ENCODE measurements at regions not wholly inside any gene's neighbourhood (a gene's known extent, or its start where the extent isn't known, plus 50 kb on each side); places are given as distances from the start of the nearest gene placed in this dataset.

DNA sequence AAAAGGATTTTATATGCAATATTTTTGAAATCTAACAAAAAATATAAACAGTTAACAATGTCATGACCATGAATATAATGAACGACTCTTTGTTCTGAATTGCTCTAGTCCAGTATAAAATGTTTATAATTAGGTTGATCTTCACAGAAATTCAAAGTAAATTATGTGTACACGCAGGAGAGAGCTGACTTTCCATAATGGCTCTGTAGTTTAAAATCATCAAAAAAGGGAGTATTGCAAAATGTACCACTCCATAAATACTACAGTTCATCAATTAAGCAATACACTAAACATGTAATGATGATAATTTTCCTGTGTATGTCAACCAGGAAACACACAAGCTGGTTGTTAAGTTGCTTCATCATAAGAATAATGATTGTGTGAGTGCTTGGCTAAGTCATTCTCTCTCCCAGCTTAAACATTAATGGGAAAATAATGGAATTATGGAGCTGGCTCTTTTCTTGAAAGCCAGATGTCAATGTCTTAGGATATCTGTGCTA is 189.5 kb upstream of the PLEKHG7 start:
- Histone ChIP-seq H3K4me3 (ENCODE audit: severe bottlenecking) (no peak overlapping the region), H3K27ac (ENCODE audit: poor library complexity, severe bottlenecking) (no peak overlapping the region), H3K27me3 (ENCODE audit: insufficient read depth, poor library complexity, severe bottlenecking) (no peaks in the 10 kb centered on the region), H3K9me3 (ENCODE audit: severe bottlenecking) (no peaks in the 10 kb centered on the region), H3K36me3 (ENCODE audit: low read depth) (no peaks in the 10 kb centered on the region), H3K4me1 (ENCODE audit: insufficient read depth, poor library complexity, severe bottlenecking) (peaks cover 10% of the 10 kb centered on the region)
- ATAC-seq (ENCODE audit: low read depth), result no peak
- no peak for DNase-seq (ENCODE audit: low spot score)
- TF ChIP-seq CTCF (IDR thresholded peaks at IDR 0.05; ENCODE audit: poor library complexity, severe bottlenecking), result no peak

- H3K27me3 ChIP-seq (ENCODE audit: insufficient read depth, poor library complexity, severe bottlenecking), result no peaks in the 10 kb centered on the region
- H3K27ac ChIP-seq (ENCODE audit: poor library complexity, severe bottlenecking), result no peak overlapping the region
- TF ChIP-seq CTCF (IDR thresholded peaks at IDR 0.05; ENCODE audit: poor library complexity, severe bottlenecking), result no peak
- no peaks in the 10 kb centered on the region for H3K9me3 ChIP-seq (ENCODE audit: severe bottlenecking)
- no peaks in the 10 kb centered on the region for H3K36me3 ChIP-seq (ENCODE audit: low read depth)
- H3K4me1 ChIP-seq (ENCODE audit: insufficient read depth, poor library complexity, severe bottlenecking), result peaks cover 10% of the 10 kb centered on the region
- ATAC-seq (ENCODE audit: low read depth) (no peak), DNase-seq (ENCODE audit: low spot score) (no peak)
- H3K4me3 ChIP-seq (ENCODE audit: severe bottlenecking), result no peak overlapping the region
Measured at GRCh38 chr12:92511786-92512185, 191.0 kb upstream of the PLEKHG7 start.

DNA sequence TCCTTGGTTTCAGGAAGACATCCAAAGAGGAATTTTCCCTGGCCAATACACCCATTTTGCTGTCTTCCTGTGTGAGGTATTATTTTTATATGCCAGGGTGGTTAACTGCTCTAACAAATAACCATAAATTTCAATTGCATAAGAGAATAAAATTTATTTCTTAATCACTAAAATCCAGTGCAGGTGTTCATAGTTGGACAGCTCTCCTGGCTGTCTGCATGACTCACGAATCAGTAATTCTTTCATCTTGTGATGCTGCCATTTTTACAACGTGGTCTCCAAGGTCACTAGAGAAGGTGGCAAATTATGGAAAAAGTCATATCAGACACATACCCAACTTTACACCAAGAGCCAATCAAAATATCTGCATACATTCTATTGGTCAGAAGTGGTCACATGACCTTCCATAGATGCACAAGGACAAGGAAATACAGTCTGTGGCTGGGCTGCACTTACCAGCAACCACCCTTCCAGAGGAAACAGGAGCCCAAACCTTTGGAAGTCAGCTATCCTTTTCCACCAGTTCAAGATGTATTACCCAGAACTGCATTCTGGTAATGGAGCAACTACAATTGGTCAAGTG is 193.5 kb upstream of the PLEKHG7 start:
- H3K4me1 ChIP-seq (ENCODE audit: insufficient read depth, poor library complexity, severe bottlenecking), result peaks cover 3% of the 10 kb centered on the region
- no peaks in the 10 kb centered on the region for H3K27me3 ChIP-seq (ENCODE audit: insufficient read depth, poor library complexity, severe bottlenecking)
- H3K27ac ChIP-seq (ENCODE audit: poor library complexity, severe bottlenecking), result peak overlapping the region; percentile 21
- TF ChIP-seq CTCF (IDR thresholded peaks at IDR 0.05; ENCODE audit: poor library complexity, severe bottlenecking), result no peak
- no peaks in the 10 kb centered on the region for H3K9me3 ChIP-seq (ENCODE audit: severe bottlenecking)
- ATAC-seq (ENCODE audit: low read depth) (peak; percentile 69), DNase-seq (ENCODE audit: low spot score) (no peak)
- no peaks in the 10 kb centered on the region for H3K36me3 ChIP-seq (ENCODE audit: low read depth)
- no peak overlapping the region for H3K4me3 ChIP-seq (ENCODE audit: severe bottlenecking)

DNA sequence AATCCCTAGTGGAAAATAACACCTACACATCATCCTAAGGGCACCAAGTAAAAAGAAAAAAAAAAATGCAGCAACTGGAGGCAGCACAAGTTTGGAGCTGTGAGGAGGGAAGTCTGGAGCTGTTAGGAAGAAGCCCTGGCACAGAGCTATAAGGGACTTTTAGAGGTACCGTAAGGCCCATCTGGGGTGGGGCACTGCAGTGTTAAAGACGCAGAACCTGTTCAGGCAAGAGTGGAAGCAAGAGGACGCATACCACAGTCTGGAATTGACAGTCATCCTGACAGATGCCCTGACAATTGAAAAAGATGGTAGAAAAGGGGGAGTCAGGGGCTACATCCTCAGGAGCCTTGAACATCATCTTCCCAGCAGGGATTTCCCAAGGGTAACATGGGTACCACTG is 195.9 kb upstream of the PLEKHG7 start:
- Histone ChIP-seq H3K36me3 (ENCODE audit: low read depth) (no peaks in the 10 kb centered on the region), H3K27ac (ENCODE audit: poor library complexity, severe bottlenecking) (no peak overlapping the region)
- 0 out of 3 replicates have a peak, but pooled peaks have one; percentile 25 for ATAC-seq (ENCODE audit: low read depth)

More for the DNA sequence above, 195.9 kb upstream of the PLEKHG7 start:
- no peaks in the 10 kb centered on the region for H3K27me3 ChIP-seq (ENCODE audit: insufficient read depth, poor library complexity, severe bottlenecking)
- DNase-seq (ENCODE audit: low spot score), result no peak
- no peaks in the 10 kb centered on the region for H3K9me3 ChIP-seq (ENCODE audit: severe bottlenecking)
- peaks cover 3% of the 10 kb centered on the region for H3K4me1 ChIP-seq (ENCODE audit: insufficient read depth, poor library complexity, severe bottlenecking)
- no peak overlapping the region for H3K4me3 ChIP-seq (ENCODE audit: severe bottlenecking)
- TF ChIP-seq CTCF (IDR thresholded peaks at IDR 0.05; ENCODE audit: poor library complexity, severe bottlenecking), result no peak
